T47D (cell line): ENCODE measurements at regions not wholly inside any gene's neighbourhood (a gene's known extent, or its start where the extent isn't known, plus 50 kb on each side); places are given as distances from the start of the nearest gene placed in this dataset.
"Not testable (repeated sequence)": the region's sequence is repeated elsewhere in the genome, so short reads cannot be mapped to it uniquely, and the experiment has no call there.

ENCODE experiments used
- DNase-seq, 2 experiments: peaks; one replicate each; pipeline versions ENCODE4 v3.0.0 to v3.0.0-alpha.2; 2011 to 2012; ENCODE audit warnings: low read depth in 1 of 2, low spot score in 1 of 2
- JUND ChIP-seq: IDR thresholded peaks from 2 replicates; pipeline ENCODE4 v1.6.1; 2012; ENCODE audit warnings: low read depth
- in situ Hi-C: cut with HindIII; loops from 2 replicates; pipeline ENCODE4 v1.10.0; 2016; ENCODE audit warnings: low sequenced_read_pairs, low pct_unique_long_range_greater_than_20kb

DNA sequence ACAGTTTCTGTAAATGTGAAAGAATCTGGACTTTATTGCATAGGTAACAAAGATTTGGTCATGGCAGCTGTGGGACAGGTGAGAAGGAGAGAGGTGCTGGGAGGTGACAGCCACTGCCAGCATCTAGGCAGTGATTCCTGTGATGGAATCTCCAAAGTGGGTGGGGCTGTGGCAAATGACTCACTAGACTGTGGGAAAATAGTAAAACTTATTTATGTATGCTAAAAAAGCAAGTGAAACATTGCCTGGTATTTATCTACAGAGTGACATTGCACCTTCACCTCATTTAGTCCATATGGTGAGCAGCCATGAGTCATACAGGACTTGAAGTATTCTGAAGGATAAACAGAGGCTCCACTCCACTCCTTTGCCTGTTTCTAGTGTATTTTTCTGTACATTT, 145.3 kb upstream of the MEX3C start:
- no peak for DNase-seq
- in situ Hi-C loops: no loop called here
- TF ChIP-seq JUND: no peak

DNA sequence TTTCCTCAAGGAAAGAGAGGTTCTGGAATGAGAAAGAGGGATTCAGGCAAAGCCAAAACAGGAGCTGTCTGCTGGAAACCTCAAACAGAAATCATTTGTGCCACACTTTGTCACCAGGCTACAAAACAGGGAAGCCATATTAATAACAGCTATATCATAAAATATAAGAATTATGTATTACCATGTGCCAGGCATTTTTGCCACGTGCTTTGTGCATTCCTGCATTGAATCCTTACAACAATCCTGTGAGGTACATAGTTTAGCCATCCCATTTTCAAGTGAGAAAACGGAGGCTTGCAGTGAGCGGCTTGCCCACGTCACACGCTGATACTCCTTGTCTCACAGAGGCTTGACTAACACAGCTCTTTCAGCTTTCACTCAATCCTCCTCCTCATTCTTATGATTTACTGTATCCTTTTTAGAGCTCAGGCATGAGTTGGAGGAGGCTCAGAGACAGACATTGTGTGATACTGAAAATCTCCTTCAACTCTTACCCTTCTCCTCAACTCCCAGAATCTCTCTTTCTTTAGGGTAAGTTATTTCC, 148.4 kb upstream of the MEX3C start:
- TF ChIP-seq JUND: no peak
- in situ Hi-C loops: no loop called here
- DNase-seq: no peak

GRCh38 chr18:51346404-51346803, 148.9 kb upstream of the MEX3C start:
- in situ Hi-C loops: no loop called here
- no peak for TF ChIP-seq JUND
- no peak for DNase-seq

- in situ Hi-C loops: no loop called here
- no peak for DNase-seq
- TF ChIP-seq JUND: no peak
These were observed 152.6 kb upstream of the MEX3C start for GRCh38 chr18:51350081-51350480.

GRCh38 chr18:51355841-51356240, 158.4 kb upstream of the MEX3C start:
- TF ChIP-seq JUND: no peak
- in situ Hi-C loops: no loop called here
- DNase-seq: no peak

- DNase-seq, in situ Hi-C loops: not testable (repeated sequence)
These were observed 162.8 kb upstream of the MEX3C start for GRCh38 chr18:51360301-51360700.

GRCh38 chr18:51361130-51361860, 163.8 kb upstream of the MEX3C start:
- TF ChIP-seq JUND: no peak
- no peak for DNase-seq
- in situ Hi-C loops: no loop called here

DNA sequence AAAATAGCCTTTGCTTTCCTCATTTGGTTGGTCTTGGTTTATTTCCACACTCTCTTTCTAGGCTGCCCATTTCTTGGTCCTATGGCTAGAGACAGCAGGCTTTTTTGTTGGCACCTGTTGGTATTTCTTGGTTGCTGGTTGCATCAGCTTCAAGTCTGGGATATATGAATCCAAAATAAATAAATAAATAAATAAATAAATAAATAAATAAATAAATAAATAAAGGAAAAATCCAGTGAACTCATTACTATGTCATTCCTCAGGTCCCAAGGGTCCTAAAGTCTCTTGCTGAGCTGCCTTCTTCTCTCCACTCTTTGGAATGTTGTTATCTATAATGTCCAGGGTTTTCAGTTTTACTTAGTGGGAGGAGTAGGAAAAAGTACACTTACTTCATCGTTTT, 165.9 kb upstream of the MEX3C start:
- DNase-seq: no peak
- no peak for TF ChIP-seq JUND
- in situ Hi-C loops: no loop called here

- in situ Hi-C loops: no loop called here
- TF ChIP-seq JUND: no peak
- DNase-seq: no peak
These were observed 173.5 kb upstream of the MEX3C start for GRCh38 chr18:51370996-51371395.

- in situ Hi-C loops: no loop called here
- no peak for TF ChIP-seq JUND
- DNase-seq: no peak
These were observed 174.4 kb upstream of the MEX3C start for GRCh38 chr18:51371929-51372328.

GRCh38 chr18:51382081-51382480, 184.6 kb upstream of the MEX3C start:
- no peak for TF ChIP-seq JUND
- in situ Hi-C loops: no loop called here

DNA sequence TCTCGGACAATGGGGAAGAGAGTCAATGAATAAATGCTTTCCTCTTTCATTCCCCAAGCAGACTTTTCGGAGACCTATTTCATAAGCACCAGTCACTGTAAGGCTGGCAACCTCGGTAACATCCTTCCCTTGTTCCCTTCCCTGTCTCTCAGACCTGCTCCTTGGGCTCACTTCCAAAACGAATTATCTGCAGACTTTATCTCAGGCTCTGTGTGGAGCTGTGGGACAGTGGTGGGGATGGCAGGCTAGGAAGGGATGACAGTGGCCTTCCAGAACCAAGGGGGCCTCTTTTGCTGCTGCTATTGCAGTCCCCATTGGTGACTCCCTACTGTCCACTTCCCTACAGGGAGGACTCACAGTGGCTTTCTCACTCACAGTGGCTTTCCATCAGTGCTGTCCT, 185.6 kb upstream of the MEX3C start:
- no peak for DNase-seq
- in situ Hi-C loops: no loop called here
- no peak for TF ChIP-seq JUND

More at GRCh38 chr18:51382081-51382480, 184.6 kb upstream of the MEX3C start:
- no peak for DNase-seq

- in situ Hi-C loops: no loop called here
These were observed 186.2 kb upstream of the MEX3C start for GRCh38 chr18:51383711-51384110.

DNA sequence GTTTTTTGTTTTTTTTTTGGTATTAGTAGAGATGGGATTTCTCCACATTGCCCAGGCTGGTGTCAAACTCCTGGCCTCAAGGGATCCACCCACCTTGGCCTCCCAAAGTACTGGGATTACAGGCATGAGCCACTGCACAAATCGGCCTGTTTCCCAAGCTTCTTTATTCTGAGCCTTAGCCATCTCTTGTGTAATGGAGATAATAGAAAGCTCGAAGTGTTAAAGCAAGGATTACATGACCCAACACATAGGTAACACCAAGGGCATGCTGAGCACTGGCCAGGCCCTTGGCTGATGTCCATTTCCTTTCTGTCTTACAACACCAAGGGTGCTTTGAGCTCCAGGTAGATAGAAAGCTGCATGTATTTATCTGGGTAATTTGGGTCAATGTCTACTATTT, 187.8 kb upstream of the MEX3C start:
- no peak for DNase-seq
- TF ChIP-seq JUND: no peak
- in situ Hi-C loops: no loop called here

More at GRCh38 chr18:51383711-51384110, 186.2 kb upstream of the MEX3C start:
- no peak for TF ChIP-seq JUND
- DNase-seq: no peak
